ENCODE measurements at regions not wholly inside any gene's neighbourhood (a gene's known extent, or its start where the extent isn't known, plus 50 kb on each side); places are given as distances from the start of the nearest gene placed in this dataset.
"Not testable (repeated sequence)": the region's sequence is repeated elsewhere in the genome, so short reads cannot be mapped to it uniquely, and the experiment has no call there.

DNA sequence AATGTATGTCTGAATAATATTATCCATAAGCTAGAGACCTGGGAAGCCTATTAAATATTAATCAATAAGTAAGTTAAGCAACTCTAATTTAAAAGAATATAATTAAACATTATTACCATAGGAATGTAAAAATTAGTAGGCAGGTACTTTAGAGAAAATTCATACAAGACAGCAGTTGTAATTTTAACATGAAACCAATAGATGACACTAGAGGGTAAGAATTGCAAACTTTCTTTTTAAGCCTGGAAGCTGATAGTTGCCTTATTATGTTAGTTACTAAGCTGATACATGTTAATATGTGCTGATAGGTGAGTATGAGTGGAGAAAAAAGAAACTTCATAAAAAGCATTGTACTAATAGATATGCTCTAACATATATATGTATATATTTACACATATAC is 1157.4 kb downstream of the FAM133A start:
- DNase-seq: peak in 1 of 3 donors; percentile 2

DNA sequence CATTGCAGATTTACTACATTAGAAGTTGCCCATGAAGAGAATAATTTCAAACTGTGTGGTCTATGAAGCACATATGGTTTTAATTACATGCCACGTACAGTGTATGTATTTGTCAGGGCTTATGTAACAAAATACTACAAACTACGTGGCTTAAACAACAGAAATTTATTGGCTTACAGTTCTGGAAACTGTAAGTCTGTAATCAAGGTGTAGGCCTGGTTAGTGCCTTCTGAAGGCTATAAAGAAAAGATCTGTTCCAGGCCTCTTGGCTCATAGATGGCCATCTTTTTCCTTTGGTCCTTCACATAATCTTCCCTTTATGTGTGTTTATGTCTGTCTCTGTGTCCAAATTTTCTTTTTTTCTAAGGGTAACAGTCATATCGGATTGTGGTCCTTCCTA is 1160.2 kb downstream of the FAM133A start:
- DNase-seq: no peak

- peak; percentile 21 to 74 (median 47) for DNase-seq
Measured at GRCh38 chrX:94850811-94851210, 1176.8 kb downstream of the FAM133A start.

DNA sequence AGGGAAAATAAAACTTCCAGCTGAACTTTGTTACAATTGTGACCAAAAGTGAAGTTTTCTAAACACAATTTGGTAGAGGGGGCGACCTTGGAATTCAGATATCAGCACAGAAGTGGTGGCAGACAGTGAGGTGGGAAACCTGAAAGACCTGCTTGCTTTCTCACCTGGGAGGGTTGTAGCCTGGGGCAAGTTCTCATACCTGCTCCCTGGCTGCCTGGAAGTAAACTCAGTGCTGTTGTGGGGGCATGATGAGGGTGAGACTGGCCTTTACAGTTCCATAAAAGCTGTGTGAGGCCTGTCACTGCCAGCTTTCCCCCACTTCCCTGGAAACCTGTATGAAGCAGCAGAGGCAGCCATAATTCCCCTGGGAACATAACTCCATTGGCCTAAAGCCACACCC is 1180.2 kb downstream of the FAM133A start:
- DNase-seq: no peak

DNA sequence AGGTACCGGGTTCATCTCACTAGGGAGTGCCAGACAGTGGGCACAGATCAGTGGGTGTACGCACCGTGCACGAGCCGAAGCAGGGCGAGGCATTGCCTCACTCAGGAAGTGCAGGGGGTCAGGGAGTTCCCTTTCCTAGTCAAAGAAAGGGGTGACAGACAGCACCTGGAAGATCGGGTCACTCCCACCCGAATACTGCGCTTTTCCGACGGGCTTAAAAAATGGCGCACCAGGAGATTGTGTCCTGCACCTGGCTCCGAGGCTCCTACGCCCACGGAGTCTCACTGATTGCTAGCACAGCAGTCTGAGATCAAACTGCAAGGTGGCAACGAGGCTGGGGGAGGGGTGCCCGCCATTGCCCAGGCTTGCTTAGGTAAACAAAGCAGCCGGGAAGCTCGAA is 1188.5 kb downstream of the FAM133A start:
- not testable (repeated sequence) for DNase-seq

DNA sequence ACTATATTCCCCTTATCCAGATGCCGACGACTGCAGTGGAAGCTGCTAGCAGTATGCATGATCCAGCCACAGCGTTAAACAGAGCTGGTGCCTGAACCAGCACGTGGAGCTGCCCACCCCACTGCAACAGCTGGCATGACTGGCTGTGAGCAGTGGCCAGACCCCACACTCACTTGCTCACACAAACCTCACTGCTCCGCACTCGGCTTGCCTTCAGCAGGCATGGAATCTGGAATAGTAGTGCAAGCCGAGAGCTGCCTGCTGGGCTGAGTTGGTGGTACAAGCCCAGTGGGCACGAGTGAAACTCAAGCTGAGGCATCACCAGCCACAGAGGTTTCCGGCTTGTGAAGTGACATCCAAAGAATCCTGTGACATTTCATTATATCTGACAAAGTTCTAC is 1197.6 kb downstream of the FAM133A start:
- no peak for DNase-seq

DNA sequence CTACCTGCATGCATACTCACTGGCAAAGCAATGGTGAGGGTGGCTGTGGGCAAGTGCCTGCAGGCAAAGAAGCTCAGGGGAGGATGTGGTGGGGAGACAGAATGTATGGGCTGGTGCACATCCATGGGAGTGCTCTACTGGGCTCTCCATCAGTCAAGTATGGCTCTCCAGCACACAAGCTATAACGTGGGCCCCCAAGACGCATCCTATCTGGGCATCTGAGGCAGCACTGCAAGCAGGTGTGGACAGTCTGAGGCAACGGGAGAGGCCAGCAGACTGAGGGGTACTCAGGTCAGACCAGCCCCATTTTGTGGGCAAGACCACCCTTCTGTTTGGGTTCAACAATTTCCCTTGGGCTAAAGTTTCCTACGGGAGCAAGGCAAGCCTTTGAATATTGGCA is 1227.8 kb downstream of the FAM133A start:
- DNase-seq: no peak

GRCh38 chrX:94908171-94908570 is 1234.2 kb downstream of the FAM133A start:
- DNase-seq: peak in 1 of 3 donors; percentile 0

- DNase-seq: no peak
Measured at GRCh38 chrX:94908648-94909047, 1234.6 kb downstream of the FAM133A start.

- no peak for DNase-seq
Measured at GRCh38 chrX:94914235-94914634, 1240.2 kb downstream of the FAM133A start.

DNA sequence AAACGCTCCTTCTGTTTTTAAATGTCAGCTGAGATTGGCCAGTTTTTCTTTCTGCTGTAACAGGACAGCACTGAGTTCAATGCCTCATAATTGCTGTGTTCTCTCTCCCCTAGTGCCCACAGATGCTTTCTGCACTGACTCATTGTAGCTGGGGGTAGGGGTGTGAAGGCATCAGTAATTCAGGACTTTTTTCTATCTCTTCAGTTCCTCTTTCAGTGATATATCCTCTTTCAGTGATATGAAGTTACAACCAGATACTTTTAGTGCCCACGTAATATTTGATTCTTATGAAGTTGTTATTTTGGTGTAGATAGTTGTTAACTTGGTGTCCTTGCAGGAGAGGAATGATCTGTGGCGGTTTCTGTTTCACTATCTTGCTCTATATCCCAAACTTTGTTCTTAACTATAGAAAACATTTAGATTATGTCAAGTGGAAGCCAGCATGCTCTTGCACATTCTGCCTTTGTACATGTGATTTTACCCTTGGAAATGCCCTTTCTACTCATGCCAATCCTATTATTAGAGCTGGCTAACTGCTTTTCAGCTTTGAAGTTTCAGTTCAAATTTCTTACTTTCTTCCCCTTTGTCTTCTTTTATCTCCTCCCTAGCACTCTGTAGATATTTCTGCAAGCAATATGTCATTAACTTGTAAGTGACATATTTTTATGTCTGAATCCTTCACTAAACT is 1258.4 kb downstream of the FAM133A start:
- DNase-seq: no peak

DNA sequence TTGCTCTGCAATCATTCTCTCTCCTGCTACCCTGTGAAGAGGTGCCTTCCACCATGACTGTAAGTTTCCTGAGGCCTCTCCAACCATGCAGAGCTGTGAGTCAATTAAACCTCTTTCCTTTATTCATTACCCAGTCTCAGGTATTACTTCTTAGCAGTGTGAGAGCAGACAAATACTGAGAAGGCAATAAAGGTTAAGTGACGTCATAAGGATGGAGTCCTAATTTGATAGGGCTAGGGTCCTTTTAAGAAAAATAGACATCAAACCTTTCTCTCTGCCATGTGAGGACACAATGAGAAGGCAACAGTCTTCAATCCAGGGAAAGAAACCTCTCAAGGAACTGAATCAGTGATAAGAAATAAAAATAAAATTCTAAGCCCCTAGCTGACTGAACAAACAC is 1262.7 kb downstream of the FAM133A start:
- DNase-seq: no peak

DNA sequence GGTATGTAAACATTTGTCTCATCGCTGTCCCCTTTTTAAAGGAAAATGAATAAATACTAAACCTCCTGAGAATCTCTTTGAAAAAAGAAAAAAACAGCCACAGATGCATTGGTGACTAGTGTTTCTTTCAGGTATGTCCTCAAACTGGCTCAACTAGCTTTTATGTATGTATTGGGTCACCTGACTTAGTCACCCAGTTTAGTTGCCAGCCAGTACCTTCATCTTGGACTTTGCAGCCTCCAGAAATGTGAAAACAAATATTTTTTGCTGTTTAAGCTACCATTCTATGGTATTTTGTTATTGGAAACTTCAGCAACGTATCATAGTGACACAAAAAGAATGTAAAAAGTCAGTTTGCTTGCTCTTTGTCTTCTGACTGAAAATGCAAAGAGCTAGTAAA is 1263.5 kb downstream of the FAM133A start:
- no peak for DNase-seq

DNA sequence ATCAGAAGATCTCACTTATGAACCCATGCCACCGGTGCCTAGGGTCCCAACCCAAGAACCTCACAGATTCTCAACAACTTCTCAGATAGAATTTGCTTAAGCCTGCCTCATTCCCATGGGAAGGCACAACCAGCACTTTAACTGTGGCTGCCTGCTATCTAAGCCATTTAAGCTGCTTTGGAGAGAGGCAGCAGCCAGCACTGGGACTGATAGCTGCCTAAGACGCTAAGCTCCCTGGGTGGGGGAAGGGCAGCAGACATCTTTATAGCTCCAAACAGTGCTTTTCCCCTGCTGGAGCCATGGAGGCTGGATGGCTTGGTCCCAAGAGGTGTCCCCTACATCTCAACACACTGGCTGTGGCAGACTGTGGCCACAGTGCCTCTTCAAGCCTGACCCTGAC is 1268.6 kb downstream of the FAM133A start:
- DNase-seq: no peak

GRCh38 chrX:94946137-94946536 is 1272.1 kb downstream of the FAM133A start:
- not testable (repeated sequence) for DNase-seq

DNA sequence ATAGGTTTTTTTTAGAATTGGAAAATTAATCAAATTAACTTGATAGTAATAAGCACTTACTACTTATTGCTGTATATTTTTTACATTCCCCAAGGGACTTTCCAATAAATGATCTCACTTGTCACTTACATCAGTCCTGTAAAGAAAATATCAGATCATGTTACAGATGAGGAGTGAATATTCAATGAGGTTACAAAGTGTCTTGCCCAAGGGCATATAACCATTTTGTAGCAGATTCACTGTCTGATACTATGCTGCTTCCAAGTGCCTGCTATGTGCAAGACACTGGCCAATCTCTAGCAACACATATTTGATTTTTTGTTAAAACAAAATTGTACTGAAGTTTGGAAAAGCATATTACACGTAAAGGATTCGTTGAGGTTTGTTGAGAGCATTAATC is 1287.7 kb downstream of the FAM133A start:
- no peak for DNase-seq

DNA sequence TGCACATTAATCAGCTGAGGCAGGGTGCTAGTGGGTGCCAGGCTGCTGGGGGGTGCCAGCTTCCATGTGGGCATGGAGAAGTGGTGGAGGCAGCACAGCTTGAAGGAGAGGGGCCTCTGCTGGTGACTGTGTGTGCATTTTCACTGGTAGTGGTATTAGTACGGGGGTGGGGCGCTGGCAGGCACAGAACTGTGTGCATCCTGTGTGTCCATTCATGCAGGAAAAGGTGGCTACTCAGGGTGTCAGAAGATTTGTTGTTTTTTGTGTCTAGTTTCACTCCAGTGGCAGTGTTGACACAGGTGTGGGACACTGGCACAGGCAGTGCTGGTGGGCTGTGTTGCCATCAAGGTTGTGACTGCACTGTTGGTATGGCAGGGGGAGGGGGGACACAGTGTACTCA is 1303.6 kb downstream of the FAM133A start:
- no peak for DNase-seq

DNA sequence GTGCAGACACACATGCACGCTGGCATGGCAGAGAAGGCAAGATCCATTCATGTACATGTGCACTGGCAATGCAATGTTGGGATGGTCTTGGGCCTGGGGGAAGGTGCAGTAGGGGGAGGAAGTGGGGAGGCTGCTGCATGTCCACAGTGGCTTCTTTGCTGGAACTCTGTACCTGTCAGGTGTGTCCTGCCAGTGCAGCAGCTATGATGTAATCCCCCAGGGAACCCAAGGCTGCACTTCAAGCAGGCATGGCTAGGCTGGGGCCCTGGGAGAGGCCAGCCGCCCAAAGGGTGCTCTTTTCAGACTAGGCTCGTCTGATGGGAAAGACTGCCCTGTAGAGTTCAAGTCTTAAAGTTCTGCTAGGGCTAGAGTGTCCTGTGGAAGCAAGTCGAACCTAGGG is 1304.0 kb downstream of the FAM133A start:
- DNase-seq: no peak
